WERI-Rb-1 (cell line): ENCODE measurements at regions not wholly inside any gene's neighbourhood (a gene's known extent, or its start where the extent isn't known, plus 50 kb on each side); places are given as distances from the start of the nearest gene placed in this dataset.

Source experiments
- DNase-seq: peaks from one replicate; pipeline ENCODE4 v3.0.0-alpha.2; 2020
- H3K27ac ChIP-seq: fragments of 250-450 bp; sonication (Bioruptor Pico); 2 replicates; pipeline ENCODE4 v1.5.1; 2020; ENCODE audit warnings: mild to moderate bottlenecking, moderate library complexity
- H3K27me3 ChIP-seq: fragments of 250-450 bp; sonication (Bioruptor Pico); 2 replicates; pipeline ENCODE4 v1.5.1; 2021; ENCODE audit warnings: mild to moderate bottlenecking, low read depth, moderate library complexity; ENCODE audit not compliant: insufficient read depth, severe bottlenecking
- H3K36me3 ChIP-seq: fragments of 250-450 bp; sonication (Bioruptor Pico); 2 replicates; pipeline ENCODE4 v1.5.1; 2020; ENCODE audit warnings: mild to moderate bottlenecking, moderate library complexity
- H3K4me3 ChIP-seq: 2 replicates; pipeline ENCODE4 v1.5.1; 2011; ENCODE audit warnings: low read depth, mild to moderate bottlenecking, control low read depth, low read length
- H3K9me3 ChIP-seq: fragments of 250-450 bp; sonication (Bioruptor Pico); 2 replicates; pipeline ENCODE4 v1.5.1; 2021; ENCODE audit warnings: mild to moderate bottlenecking, moderate library complexity; ENCODE audit not compliant: severe bottlenecking
- CTCF ChIP-seq: IDR thresholded peaks from 2 replicates; pipeline ENCODE4 v1.5.1; 2011; ENCODE audit warnings: low read depth, mild to moderate bottlenecking, control low read depth, inconsistent platforms, low read length

GRCh38 chr2:128715360-128715759 lies 396.7 kb upstream of the HS6ST1 start:
- no peak for DNase-seq
- Histone ChIP-seq H3K27me3 (no peaks in the 10 kb centered on the region), H3K4me3 (no peak overlapping the region), H3K36me3 (no peaks in the 10 kb centered on the region), H3K9me3 (no peaks in the 10 kb centered on the region), H3K27ac (no peak overlapping the region)
- no peak for TF ChIP-seq CTCF

GRCh38 chr2:128716299-128716721 lies 397.6 kb upstream of the HS6ST1 start:
- Histone ChIP-seq H3K27ac (no peak overlapping the region), H3K9me3 (no peaks in the 10 kb centered on the region), H3K36me3 (no peaks in the 10 kb centered on the region), H3K4me3 (no peak overlapping the region), H3K27me3 (no peaks in the 10 kb centered on the region)
- TF ChIP-seq CTCF, result no peak
- DNase-seq, result no peak

GRCh38 chr2:128717758-128718710 lies 399.4 kb upstream of the HS6ST1 start:
- Histone ChIP-seq H3K9me3 (no peaks in the 10 kb centered on the region), H3K36me3 (no peaks in the 10 kb centered on the region), H3K4me3 (no peak overlapping the region), H3K27ac (no peak overlapping the region), H3K27me3 (no peaks in the 10 kb centered on the region)
- DNase-seq, result no peak
- TF ChIP-seq CTCF, result no peak

- Histone ChIP-seq H3K4me3 (no peak overlapping the region), H3K9me3 (no peaks in the 10 kb centered on the region), H3K36me3 (no peaks in the 10 kb centered on the region), H3K27me3 (no peaks in the 10 kb centered on the region), H3K27ac (no peak overlapping the region)
- no peak for TF ChIP-seq CTCF
- DNase-seq, result no peak
Observed at GRCh38 chr2:128720080-128721022, 401.7 kb upstream of the HS6ST1 start.

GRCh38 chr2:128721096-128721495 lies 402.4 kb upstream of the HS6ST1 start:
- Histone ChIP-seq H3K9me3 (no peaks in the 10 kb centered on the region), H3K27me3 (no peaks in the 10 kb centered on the region), H3K27ac (no peak overlapping the region), H3K36me3 (no peaks in the 10 kb centered on the region), H3K4me3 (no peak overlapping the region)
- no peak for TF ChIP-seq CTCF
- DNase-seq, result no peak
